Activated T-cell treated with anti-CD3 and anti-CD28 coated beads, Interleukin-2, amount 50 U/mL, for 72 hours (primary cell): ENCODE measurements at regions not wholly inside any gene's neighbourhood (a gene's known extent, or its start where the extent isn't known, plus 50 kb on each side); places are given as distances from the start of the nearest gene placed in this dataset.

Experiments used
- ATAC-seq, 2 donors: fragments of 150-1000 bp; cut with Tn5 transposase; replicated peaks in 1 of 2; 2 replicates each; pipeline ENCODE4 v1.10.0; 2021; ENCODE audit warnings: moderate library complexity in 2 of 2, mild to moderate bottlenecking in 1 of 2
- DNase-seq, 2 donors: peaks; one replicate each; pipeline ENCODE4 v3.0.0; 2021 to 2022; ENCODE audit warnings: mixed read lengths in 1 of 2
- H3K27ac Mint-ChIP-seq: one replicate; pipeline ENCODE4 v1.8.0; 2022; ENCODE audit warnings: mild to moderate bottlenecking, moderate library complexity, mixed read lengths
- H3K27me3 Mint-ChIP-seq: one replicate; pipeline ENCODE4 v1.8.0; 2022; ENCODE audit warnings: low read depth, mixed read lengths
- H3K36me3 Mint-ChIP-seq, 2 donors: one replicate each; pipeline ENCODE4 v1.8.0; 2022; ENCODE audit warnings: mixed read lengths in 2 of 2, mild to moderate bottlenecking in 1 of 2; ENCODE audit not compliant: insufficient read depth in 2 of 2
- H3K4me1 Mint-ChIP-seq: one replicate; pipeline ENCODE4 v1.8.0; 2022; ENCODE audit warnings: low read depth, mixed read lengths
- H3K4me3 Mint-ChIP-seq, 2 donors: one replicate each; pipeline ENCODE4 v1.8.0; 2022; ENCODE audit warnings: mild to moderate bottlenecking in 2 of 2, mixed read lengths in 2 of 2, moderate library complexity in 2 of 2
- H3K9me3 Mint-ChIP-seq, 2 donors: one replicate each; pipeline ENCODE4 v1.8.0; 2022; ENCODE audit warnings: mixed read lengths in 2 of 2

DNA sequence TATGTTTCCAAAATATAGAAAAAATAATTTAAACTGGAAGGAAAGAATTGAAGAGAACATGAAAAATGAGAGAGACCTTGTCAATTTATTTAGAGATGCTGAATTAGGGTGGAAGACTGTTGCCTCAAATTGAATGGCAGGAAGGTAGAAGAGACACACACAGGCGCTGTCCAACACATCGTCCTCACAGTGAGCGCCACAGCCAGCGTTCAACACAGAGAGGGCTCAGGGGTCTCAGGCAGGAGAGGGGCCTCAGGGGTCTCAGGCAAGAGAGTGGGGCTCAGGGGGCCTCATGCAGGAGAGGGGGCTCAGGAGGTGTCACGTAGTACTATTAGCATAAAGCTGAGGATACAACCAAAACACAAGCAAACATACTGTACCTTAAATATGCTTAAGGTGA, 65.7 kb downstream of the TMEM18 start:
- Mint-ChIP-seq H3K27me3 (no peaks in the 10 kb centered on the region), H3K36me3 (no peaks in the 10 kb centered on the region), H3K9me3 (no peaks in the 10 kb centered on the region), H3K4me3 (no peak overlapping the region), H3K27ac (no peak overlapping the region), H3K4me1 (no peaks in the 10 kb centered on the region)
- DNase-seq (no peak), ATAC-seq (no peak)

DNA sequence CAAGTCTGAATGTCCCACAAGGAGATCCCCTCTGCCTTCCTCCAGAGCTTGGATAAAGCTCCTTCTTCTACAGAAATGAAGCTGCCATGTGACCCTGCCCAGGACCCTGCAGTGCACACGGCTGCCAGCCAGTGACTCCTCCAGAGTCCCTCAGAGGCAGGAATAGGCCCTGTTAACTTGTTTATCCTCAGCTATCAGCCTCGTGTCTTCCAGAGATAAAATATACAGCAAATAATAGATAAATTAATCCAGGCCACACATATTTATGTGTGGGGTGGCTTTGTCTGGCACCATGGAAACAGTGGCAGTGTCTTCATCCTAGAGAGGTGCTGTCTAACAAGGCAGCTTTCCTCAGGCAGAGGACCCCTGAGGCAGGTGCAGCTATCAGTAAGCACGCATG, 66.7 kb downstream of the TMEM18 start:
- no peaks in the 10 kb centered on the region for H3K4me1 Mint-ChIP-seq
- no peaks in the 10 kb centered on the region for H3K36me3 Mint-ChIP-seq
- H3K4me3 Mint-ChIP-seq: no peak overlapping the region
- no peaks in the 10 kb centered on the region for H3K27me3 Mint-ChIP-seq
- H3K9me3 Mint-ChIP-seq: no peaks in the 10 kb centered on the region
- ATAC-seq: no peak
- no peak overlapping the region for H3K27ac Mint-ChIP-seq
- no peak for DNase-seq

DNA sequence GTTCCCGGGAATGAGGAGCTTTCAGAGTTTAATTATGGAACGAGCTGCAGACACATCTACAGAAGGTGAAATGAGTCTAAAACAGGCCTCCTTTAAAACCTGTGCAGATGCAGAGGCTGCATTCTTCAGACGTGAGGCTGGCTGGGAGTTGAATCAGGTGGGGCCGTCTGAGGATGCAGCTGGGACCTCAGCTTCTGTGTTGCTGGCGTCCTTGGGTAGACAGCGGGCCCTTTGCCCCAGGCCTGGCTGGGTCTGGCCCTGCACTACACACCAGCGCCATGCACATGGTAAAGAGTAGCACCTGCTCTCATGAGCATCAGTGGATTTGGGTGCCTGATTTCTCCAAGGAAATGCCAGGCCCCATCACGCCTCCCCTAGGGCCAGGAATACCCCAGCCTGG, 67.3 kb downstream of the TMEM18 start:
- ATAC-seq: no peak
- no peak overlapping the region for H3K4me3 Mint-ChIP-seq
- H3K27ac Mint-ChIP-seq: no peak overlapping the region
- no peaks in the 10 kb centered on the region for H3K4me1 Mint-ChIP-seq
- no peaks in the 10 kb centered on the region for H3K9me3 Mint-ChIP-seq
- no peaks in the 10 kb centered on the region for H3K27me3 Mint-ChIP-seq
- no peaks in the 10 kb centered on the region for H3K36me3 Mint-ChIP-seq
- DNase-seq: no peak

DNA sequence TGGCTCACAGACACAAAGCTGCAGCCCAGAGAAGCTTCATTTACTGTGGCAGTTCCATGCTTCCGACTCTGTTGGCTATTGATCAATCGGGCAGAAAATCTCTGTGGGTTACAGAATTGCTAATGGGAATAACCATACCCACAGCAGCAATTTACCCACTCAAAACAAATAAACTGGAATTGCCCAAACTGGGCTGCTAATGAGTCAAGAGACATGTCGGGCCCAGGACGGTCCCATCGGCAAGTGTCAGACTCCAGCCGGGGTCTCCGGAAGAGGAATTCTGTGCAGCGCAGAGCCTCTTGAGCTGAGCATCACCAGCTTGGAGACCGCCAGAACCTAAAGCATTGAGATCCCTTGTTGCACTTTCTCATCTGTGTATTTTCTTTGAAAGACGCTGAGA, 67.8 kb downstream of the TMEM18 start:
- Mint-ChIP-seq H3K27ac (no peak overlapping the region), H3K4me1 (no peaks in the 10 kb centered on the region), H3K9me3 (no peaks in the 10 kb centered on the region), H3K27me3 (no peaks in the 10 kb centered on the region), H3K36me3 (no peaks in the 10 kb centered on the region), H3K4me3 (no peak overlapping the region)
- ATAC-seq: no peak
- no peak for DNase-seq

DNA sequence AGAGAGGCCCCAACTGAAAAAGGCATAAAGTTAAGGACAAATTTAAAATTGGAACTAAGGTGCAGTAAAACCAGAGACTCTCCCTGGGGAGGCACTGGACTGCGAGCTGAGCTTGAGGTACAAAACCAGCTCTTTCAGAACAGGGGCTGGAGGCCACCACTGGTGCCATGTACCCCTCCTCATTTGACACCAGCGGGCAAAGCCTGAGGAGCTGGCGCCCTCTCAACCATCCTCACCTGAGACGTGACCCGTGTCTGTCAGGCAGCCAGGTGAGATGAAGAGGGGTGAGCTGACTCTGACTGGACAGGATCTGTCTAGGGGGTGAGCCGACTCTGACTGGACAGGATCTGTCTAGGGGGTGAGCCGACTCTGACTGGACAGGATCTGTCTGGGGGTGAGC, 68.5 kb downstream of the TMEM18 start:
- peaks cover 3% of the 10 kb centered on the region for H3K4me1 Mint-ChIP-seq
- H3K9me3 Mint-ChIP-seq: no peaks in the 10 kb centered on the region
- ATAC-seq (no peak), DNase-seq (no peak)
- no peak overlapping the region for H3K4me3 Mint-ChIP-seq
- H3K36me3 Mint-ChIP-seq: no peaks in the 10 kb centered on the region
- H3K27ac Mint-ChIP-seq: no peak overlapping the region
- H3K27me3 Mint-ChIP-seq: no peaks in the 10 kb centered on the region

DNA sequence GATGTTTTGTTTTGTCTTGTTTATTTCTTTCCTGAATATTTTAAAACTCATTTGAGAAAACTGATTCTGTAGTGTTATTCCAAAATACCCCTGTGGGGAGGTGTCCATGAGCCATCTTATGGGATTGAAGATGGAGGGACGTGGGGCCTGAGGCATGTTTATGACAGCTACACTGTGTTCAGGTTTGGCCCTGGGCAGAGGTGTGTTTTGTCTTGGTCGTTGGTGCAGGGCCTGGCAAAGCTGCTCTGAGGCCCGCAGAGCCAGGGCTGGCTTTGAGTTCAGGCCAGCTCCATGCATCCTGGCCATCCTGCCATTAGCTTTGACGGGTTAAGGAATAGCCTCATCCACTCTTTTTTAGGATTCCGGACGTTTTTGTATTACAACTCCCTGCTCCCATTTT, 68.9 kb downstream of the TMEM18 start:
- H3K36me3 Mint-ChIP-seq: no peaks in the 10 kb centered on the region
- H3K27ac Mint-ChIP-seq: no peak overlapping the region
- H3K4me3 Mint-ChIP-seq: no peak overlapping the region
- DNase-seq (no peak), ATAC-seq (no peak)
- no peaks in the 10 kb centered on the region for H3K9me3 Mint-ChIP-seq
- no peaks in the 10 kb centered on the region for H3K27me3 Mint-ChIP-seq
- H3K4me1 Mint-ChIP-seq: peaks cover 7% of the 10 kb centered on the region

DNA sequence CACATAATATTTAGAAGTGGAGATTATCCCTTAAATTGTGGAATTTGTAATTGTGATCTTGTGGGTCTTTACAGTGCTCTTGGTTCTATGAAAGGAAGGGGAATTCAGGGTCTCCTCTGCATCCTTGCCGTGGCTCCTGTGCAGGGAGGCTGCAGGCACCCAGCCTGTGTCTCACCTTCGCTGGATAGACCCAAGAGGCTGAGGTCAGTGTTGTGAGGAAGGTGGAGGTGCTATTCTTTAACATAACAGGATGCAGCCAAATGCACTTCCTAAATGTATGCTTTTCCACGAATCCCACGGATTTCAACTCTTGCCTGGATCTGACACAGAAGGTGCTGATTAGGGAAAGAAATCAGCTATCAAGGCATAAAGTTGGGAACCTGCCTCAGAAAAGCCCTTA, 69.5 kb downstream of the TMEM18 start:
- H3K4me1 Mint-ChIP-seq: peaks cover 11% of the 10 kb centered on the region
- ATAC-seq (no peak), DNase-seq (no peak)
- H3K9me3 Mint-ChIP-seq: no peaks in the 10 kb centered on the region
- no peaks in the 10 kb centered on the region for H3K27me3 Mint-ChIP-seq
- no peak overlapping the region for H3K27ac Mint-ChIP-seq
- H3K36me3 Mint-ChIP-seq: no peaks in the 10 kb centered on the region
- no peak overlapping the region for H3K4me3 Mint-ChIP-seq

DNA sequence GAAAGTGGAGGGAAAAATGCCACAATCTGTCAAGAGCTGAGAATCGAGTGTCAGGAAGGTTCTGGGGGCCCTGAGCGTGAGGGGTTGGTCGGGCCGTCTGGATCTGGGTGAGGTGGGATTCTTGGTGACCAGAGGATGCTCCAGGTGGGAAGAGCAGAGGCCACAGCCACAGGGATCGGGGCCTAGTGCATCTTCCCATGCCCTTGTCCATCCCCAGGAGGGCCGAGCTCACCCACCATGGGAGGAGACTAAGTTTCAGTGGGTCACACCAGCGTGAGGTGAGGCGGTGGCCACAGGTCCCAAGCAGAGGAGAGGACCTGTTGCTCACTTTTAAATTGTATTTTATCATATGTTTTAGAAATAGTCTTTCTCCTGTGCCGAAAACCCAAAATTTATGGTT, 70.0 kb downstream of the TMEM18 start:
- H3K36me3 Mint-ChIP-seq: no peaks in the 10 kb centered on the region
- no peaks in the 10 kb centered on the region for H3K27me3 Mint-ChIP-seq
- no peak overlapping the region for H3K27ac Mint-ChIP-seq
- no peak overlapping the region for H3K4me3 Mint-ChIP-seq
- DNase-seq: no peak
- peaks cover 11% of the 10 kb centered on the region for H3K4me1 Mint-ChIP-seq
- ATAC-seq: no peak
- H3K9me3 Mint-ChIP-seq: no peaks in the 10 kb centered on the region

DNA sequence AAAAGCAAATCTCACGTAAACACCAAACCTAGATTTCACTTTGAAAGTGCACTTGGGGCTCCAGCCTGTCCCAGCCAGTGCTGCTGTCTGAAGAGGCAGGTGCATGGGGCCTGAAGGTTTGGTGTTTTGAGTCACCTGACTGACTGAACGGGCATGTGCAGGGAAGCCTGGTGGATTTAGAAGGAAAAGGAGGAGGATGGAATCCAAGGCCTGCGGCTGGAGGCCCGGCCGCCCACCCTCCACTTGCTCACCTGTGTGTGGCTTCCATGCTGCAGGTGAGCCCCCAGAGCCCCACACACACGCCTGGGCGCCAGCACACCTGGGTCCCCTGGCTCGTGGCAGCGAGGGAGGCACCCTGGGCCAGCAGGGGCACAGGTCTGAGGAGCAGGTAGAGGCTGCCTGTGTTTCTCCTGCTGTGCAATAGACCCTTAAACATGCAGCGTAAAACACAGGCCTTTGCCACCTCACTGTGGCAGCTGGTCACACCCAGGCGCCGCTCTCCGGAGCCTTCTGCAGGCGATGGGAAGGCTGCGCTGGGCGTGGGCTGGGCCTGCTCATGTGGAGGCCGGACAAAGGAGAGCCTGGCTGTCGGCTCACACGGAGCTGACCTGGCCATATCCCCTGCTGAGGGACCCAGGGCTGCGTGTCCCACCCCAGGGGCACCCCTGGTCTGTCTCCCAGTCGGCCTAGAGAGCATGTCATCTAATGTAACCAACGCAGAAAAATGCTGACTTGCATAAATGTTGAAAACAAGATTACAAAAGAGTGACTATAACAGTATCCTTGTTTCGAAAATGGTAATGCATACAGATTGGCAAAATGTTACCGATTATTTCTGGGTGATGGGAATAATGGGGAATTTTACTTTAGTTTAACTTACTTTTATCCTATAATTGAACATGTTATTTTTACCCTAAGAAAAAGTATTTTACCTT, 71.3 kb downstream of the TMEM18 start:
- Mint-ChIP-seq H3K4me3 (no peak overlapping the region), H3K9me3 (no peaks in the 10 kb centered on the region), H3K27ac (no peak overlapping the region), H3K27me3 (no peaks in the 10 kb centered on the region), H3K4me1 (peaks cover 11% of the 10 kb centered on the region), H3K36me3 (no peaks in the 10 kb centered on the region)
- ATAC-seq (no peak), DNase-seq (no peak)

DNA sequence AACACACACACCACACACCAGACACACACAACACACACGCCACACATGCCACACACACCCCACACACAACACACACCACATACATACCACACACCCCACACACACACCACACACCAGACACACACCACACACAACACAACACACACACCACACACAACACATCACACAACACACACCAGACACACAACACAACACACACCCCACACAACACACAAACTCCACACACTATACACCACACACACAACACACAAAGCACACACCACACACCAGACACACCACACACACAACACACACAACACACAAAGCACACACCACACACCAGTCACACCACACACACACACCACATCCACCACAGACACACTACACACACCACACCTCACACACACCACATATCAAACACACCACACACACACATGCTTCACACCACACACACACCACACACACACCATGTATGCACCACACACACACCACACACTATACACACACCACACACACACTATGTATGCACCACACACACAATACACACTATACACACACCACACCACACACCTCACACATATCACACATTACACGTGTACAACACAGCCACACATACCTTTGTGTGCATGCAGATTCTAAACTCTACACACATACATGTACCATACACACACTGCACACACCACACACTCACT, 72.2 kb downstream of the TMEM18 start:
- Mint-ChIP-seq H3K36me3 (no peaks in the 10 kb centered on the region), H3K27ac (no peak overlapping the region), H3K4me3 (no peak overlapping the region), H3K4me1 (peaks cover 11% of the 10 kb centered on the region), H3K9me3 (no peaks in the 10 kb centered on the region), H3K27me3 (no peaks in the 10 kb centered on the region)
- ATAC-seq: no peak
- DNase-seq: no peak

DNA sequence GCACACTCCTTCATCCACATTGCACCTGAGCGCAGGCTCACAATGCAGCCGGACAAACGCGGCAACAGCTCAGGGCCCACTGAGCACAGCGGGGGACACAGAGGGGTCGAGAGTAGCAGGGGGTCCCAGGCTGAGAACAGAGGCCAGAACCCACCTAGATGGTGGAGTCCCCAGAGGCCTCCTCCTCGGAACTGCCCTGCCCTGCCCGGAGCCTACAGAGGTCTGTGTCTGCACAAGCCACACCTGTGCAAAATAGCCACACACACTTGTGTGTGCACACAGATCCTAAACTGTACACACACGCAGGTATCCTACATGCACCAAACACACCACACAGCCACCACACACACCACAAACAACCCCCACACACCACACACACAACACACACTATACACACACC, 72.8 kb downstream of the TMEM18 start:
- Mint-ChIP-seq H3K9me3 (no peaks in the 10 kb centered on the region), H3K36me3 (no peaks in the 10 kb centered on the region)
- ATAC-seq: no peak

DNA sequence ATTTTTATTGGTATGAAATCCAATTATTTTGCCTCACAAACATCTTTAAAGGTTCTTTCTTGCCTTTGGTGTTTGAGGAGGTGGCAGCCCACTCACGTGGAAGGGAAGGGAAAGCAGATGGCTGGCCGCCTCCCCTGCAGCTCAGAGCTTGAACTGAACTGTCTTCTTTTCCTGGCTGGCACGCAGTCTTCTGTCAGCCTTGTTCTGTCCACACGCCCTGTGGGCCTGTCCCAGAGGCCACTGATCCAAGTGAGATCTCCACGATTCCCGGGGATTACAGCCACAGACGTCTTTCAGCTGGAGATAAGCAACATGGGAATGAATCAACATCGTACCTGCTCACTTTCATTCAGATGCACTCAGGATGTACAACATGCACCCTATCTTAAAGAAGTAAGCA, 73.3 kb downstream of the TMEM18 start:
- Mint-ChIP-seq H3K27me3 (no peaks in the 10 kb centered on the region), H3K36me3 (no peaks in the 10 kb centered on the region), H3K4me1 (peaks cover 11% of the 10 kb centered on the region), H3K27ac (no peak overlapping the region), H3K9me3 (no peaks in the 10 kb centered on the region), H3K4me3 (no peak overlapping the region)
- ATAC-seq: no peak
- no peak for DNase-seq

More for the DNA sequence above, 72.8 kb downstream of the TMEM18 start:
- no peak overlapping the region for H3K27ac Mint-ChIP-seq
- H3K4me1 Mint-ChIP-seq: peaks cover 11% of the 10 kb centered on the region
- no peaks in the 10 kb centered on the region for H3K27me3 Mint-ChIP-seq
- no peak for DNase-seq
- no peak overlapping the region for H3K4me3 Mint-ChIP-seq

DNA sequence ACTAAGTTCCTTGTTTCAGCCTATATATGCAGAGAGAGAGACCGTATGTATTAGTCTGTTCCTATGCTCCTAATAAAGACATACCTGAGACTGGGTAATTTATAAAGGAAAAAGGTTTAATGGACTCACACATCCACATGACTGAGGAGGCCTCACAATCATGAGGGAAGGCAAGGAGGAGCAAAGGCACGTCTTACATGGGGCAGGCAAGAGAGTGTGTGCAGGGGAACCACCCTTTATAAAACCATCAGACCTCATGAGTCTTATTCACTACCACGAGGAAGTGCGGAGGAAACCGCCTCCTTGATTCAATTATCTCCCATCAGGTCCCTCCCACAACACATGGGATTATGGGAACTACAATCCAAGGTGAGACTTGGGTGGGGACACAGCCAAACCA, 73.8 kb downstream of the TMEM18 start:
- Mint-ChIP-seq H3K27ac (no peak overlapping the region), H3K4me3 (no peak overlapping the region), H3K9me3 (no peaks in the 10 kb centered on the region), H3K36me3 (no peaks in the 10 kb centered on the region), H3K4me1 (peaks cover 11% of the 10 kb centered on the region), H3K27me3 (no peaks in the 10 kb centered on the region)
- DNase-seq (no peak), ATAC-seq (no peak)
